ENCODE measurements at regions not wholly inside any gene's neighbourhood (a gene's known extent, or its start where the extent isn't known, plus 50 kb on each side); places are given as distances from the start of the nearest gene placed in this dataset.

- intact Hi-C loops (cut with DNase I) = no loop called here
- Histone ChIP-seq H3K27me3 (no peaks in the 10 kb centered on the region), H3K4me1 (no peaks in the 10 kb centered on the region), H3K9me3 (no peaks in the 10 kb centered on the region), H3K4me3 (no peak overlapping the region), H3K27ac (no peak overlapping the region), H3K36me3 (no peaks in the 10 kb centered on the region)
- TF ChIP-seq POLR2A (IDR thresholded peaks at IDR 0.05) (no peak), POLR2AphosphoS5 (IDR thresholded peaks at IDR 0.05; ENCODE audit: insufficient read depth in 1 of 2, low read depth in 1 of 2) (no peak), CTCF (IDR thresholded peaks at IDR 0.05) (no peak)
- DNase-seq (ENCODE audit: extremely low spot score in 2 of 2) = no peak
Observed at GRCh38 chr18:73826098-73826497, 321.5 kb downstream of the FBXO15 start.

DNA sequence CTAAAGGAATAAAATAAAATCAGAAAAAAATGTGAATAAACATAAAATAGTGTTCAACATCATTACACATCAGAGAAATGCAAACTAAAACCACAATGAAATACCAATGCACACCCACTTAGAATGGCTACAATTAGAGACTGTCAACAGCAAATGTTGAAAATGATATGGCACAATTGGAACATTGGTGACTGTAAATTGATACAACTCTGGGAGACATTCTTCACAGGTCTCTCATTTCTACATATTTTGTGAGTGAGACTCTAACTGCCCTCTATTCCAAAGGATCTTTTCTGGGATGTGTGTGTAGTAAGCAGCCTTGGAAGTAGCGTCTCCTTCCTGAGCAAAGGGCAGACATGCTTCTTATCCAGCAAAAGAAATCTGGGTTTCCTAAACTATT lies 323.0 kb downstream of the FBXO15 start:
- Histone ChIP-seq H3K4me1 (no peaks in the 10 kb centered on the region), H3K9me3 (no peaks in the 10 kb centered on the region), H3K4me3 (no peak overlapping the region), H3K27ac (no peak overlapping the region), H3K36me3 (no peaks in the 10 kb centered on the region), H3K27me3 (no peaks in the 10 kb centered on the region)
- TF ChIP-seq CTCF (IDR thresholded peaks at IDR 0.05) = no peak
- TF ChIP-seq POLR2A (IDR thresholded peaks at IDR 0.05) = no peak
- TF ChIP-seq POLR2AphosphoS5 (IDR thresholded peaks at IDR 0.05; ENCODE audit: insufficient read depth in 1 of 2, low read depth in 1 of 2) = no peak
- no peak for DNase-seq (ENCODE audit: extremely low spot score in 2 of 2)
- intact Hi-C loops (cut with DNase I) = no loop called here

DNA sequence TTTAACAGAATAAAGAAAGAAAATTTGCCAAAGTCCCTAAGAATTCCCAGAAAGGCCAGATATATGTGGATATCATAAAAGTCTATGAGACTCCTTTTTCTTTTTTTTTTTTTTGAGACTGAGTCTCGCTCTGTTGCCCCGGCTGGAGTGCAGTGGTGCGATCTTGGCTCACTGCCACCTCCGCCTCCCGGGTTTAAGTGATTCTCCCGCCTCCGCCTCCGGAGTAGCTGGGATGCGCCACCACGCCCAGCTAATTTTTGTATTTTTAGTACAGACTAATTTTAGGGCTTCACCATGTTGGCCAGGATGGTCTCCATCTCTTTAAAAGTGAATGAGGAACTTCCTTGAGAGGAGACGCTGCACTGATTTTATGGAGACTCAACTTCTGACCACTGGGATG lies 335.2 kb downstream of the FBXO15 start:
- no peak for DNase-seq (ENCODE audit: extremely low spot score in 2 of 2)
- TF ChIP-seq CTCF (IDR thresholded peaks at IDR 0.05) = no peak
- no peak for TF ChIP-seq POLR2AphosphoS5 (IDR thresholded peaks at IDR 0.05; ENCODE audit: insufficient read depth in 1 of 2, low read depth in 1 of 2)
- no peak for TF ChIP-seq POLR2A (IDR thresholded peaks at IDR 0.05)
- intact Hi-C loops (cut with DNase I) = no loop called here
- Histone ChIP-seq H3K9me3 (no peaks in the 10 kb centered on the region), H3K4me3 (no peak overlapping the region), H3K36me3 (no peaks in the 10 kb centered on the region), H3K27me3 (no peaks in the 10 kb centered on the region), H3K27ac (no peak overlapping the region), H3K4me1 (peaks cover 8% of the 10 kb centered on the region)

GRCh38 chr18:73807551-73808192 lies 340.0 kb downstream of the FBXO15 start:
- no peak overlapping the region for H3K4me3 ChIP-seq
- TF ChIP-seq CTCF (IDR thresholded peaks at IDR 0.05) (no peak), POLR2A (IDR thresholded peaks at IDR 0.05) (no peak)
- no peaks in the 10 kb centered on the region for H3K27me3 ChIP-seq
- intact Hi-C loops (cut with DNase I) = no loop called here
- no peak overlapping the region for H3K27ac ChIP-seq
- no peaks in the 10 kb centered on the region for H3K36me3 ChIP-seq
- H3K9me3 ChIP-seq = no peaks in the 10 kb centered on the region
- no peak for DNase-seq (ENCODE audit: extremely low spot score in 2 of 2)
- H3K4me1 ChIP-seq = peaks cover 12% of the 10 kb centered on the region

DNA sequence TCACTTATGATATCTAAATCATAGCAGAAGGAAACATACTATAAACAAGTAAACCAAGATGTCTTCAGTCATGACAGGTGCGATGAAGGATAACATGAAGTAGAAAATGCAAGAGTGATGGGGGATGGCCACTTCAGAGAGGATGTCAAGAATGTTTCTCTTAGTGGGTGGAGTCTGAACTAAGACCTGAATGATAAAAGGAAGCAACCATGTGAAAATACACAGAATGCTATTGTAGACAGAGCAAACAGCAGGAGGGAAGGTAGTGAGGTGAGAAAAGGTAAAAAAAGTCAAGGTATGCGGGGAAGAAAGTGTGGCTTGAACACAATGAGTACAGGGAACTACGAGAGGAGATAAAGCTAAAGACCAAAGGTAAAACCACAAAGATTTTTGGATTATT lies 341.6 kb downstream of the FBXO15 start:
- no peak for TF ChIP-seq CTCF (IDR thresholded peaks at IDR 0.05)
- TF ChIP-seq POLR2A (IDR thresholded peaks at IDR 0.05) = no peak
- TF ChIP-seq POLR2AphosphoS5 (IDR thresholded peaks at IDR 0.05; ENCODE audit: insufficient read depth in 1 of 2, low read depth in 1 of 2) = no peak
- H3K27me3 ChIP-seq = no peaks in the 10 kb centered on the region
- H3K9me3 ChIP-seq = no peaks in the 10 kb centered on the region
- H3K27ac ChIP-seq = no peak overlapping the region
- DNase-seq (ENCODE audit: extremely low spot score in 2 of 2) = no peak
- H3K4me1 ChIP-seq = peaks cover 12% of the 10 kb centered on the region
- no peaks in the 10 kb centered on the region for H3K36me3 ChIP-seq
- H3K4me3 ChIP-seq = no peak overlapping the region
- intact Hi-C loops (cut with DNase I) = no loop called here

Measured in vagina (tissue), 2 donors.